Epithelial cell of esophagus (primary cell): ENCODE measurements at regions not wholly inside any gene's neighbourhood (a gene's known extent, or its start where the extent isn't known, plus 50 kb on each side); places are given as distances from the start of the nearest gene placed in this dataset.

ENCODE experiments used
- DNase-seq: peaks from one replicate; pipeline ENCODE4 v3.0.0; 2010; ENCODE audit warnings: low read depth
- H3K4me3 ChIP-seq: 2 replicates; pipeline ENCODE4 v1.5.1; 2011; ENCODE audit warnings: mild to moderate bottlenecking, low read length, control low read depth
- TF ChIP-seq, protein P1 (sequence below): IDR thresholded peaks from 2 replicates; pipeline ENCODE4 v1.5.1; 2011; ENCODE audit warnings: low read depth, mild to moderate bottlenecking, low read length, control low read depth, inconsistent platforms; ENCODE audit not compliant: insufficient read depth; ENCODE audit errors: missing control alignments

DNA sequence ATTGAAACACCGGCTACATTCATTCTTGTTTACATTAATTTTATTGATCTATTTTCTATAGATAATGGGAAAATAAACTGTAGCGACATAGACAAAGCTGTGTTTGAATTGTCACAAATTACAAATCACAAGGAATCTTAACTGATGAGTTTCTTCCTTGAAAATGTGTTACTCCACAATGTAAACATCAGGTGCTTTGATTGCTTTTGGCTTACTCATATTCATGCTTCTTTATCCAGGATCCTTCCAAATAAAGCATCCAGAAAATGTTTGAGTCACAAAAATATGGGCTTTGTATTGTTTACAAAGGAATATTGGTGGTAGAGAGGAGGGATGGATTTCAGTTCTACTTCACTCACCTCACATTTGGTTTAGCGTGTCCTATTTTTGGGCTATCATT lies 64.0 kb downstream of the BMP2 start:
- no peak overlapping the region for H3K4me3 ChIP-seq
- peak; percentile 55 for DNase-seq
- TF ChIP-seq, protein P1, sequence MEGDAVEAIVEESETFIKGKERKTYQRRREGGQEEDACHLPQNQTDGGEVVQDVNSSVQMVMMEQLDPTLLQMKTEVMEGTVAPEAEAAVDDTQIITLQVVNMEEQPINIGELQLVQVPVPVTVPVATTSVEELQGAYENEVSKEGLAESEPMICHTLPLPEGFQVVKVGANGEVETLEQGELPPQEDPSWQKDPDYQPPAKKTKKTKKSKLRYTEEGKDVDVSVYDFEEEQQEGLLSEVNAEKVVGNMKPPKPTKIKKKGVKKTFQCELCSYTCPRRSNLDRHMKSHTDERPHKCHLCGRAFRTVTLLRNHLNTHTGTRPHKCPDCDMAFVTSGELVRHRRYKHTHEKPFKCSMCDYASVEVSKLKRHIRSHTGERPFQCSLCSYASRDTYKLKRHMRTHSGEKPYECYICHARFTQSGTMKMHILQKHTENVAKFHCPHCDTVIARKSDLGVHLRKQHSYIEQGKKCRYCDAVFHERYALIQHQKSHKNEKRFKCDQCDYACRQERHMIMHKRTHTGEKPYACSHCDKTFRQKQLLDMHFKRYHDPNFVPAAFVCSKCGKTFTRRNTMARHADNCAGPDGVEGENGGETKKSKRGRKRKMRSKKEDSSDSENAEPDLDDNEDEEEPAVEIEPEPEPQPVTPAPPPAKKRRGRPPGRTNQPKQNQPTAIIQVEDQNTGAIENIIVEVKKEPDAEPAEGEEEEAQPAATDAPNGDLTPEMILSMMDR: no peak

- H3K4me3 ChIP-seq: no peak overlapping the region
- DNase-seq: no peak
- TF ChIP-seq, protein P1: no peak
Measured at GRCh38 chr20:6832811-6833210, 65.3 kb downstream of the BMP2 start.

- H3K4me3 ChIP-seq: no peak overlapping the region
- TF ChIP-seq, protein P1: no peak
- no peak for DNase-seq
Measured at GRCh38 chr20:6835609-6836008, 68.1 kb downstream of the BMP2 start.

- DNase-seq: no peak
- TF ChIP-seq, protein P1: no peak
- H3K4me3 ChIP-seq: no peak overlapping the region
Measured at GRCh38 chr20:6836821-6837374, 69.4 kb downstream of the BMP2 start.

DNA sequence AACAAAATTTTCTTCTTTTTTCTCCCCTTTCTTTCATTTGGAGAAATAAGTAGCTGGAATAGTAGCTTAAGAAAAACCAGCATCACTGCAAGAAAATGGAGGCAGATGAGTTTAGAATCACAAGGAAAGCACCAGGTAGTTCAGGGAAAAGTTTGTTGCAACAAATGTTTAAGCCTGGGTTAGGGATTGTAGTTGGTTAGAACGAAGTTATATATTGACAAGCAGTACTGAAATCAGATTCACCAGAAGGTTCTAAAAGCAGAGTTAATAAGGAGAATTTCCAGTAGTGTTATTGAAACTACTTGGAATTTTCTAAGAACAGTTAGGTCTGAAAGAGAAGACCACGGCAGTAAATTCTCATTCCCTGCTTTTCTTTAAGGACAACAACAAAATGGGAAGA lies 70.2 kb downstream of the BMP2 start:
- TF ChIP-seq, protein P1: no peak
- DNase-seq: no peak
- no peak overlapping the region for H3K4me3 ChIP-seq

GRCh38 chr20:6838181-6838826 lies 70.8 kb downstream of the BMP2 start:
- peak; percentile 67 for DNase-seq
- TF ChIP-seq, protein P1: no peak
- no peak overlapping the region for H3K4me3 ChIP-seq

DNA sequence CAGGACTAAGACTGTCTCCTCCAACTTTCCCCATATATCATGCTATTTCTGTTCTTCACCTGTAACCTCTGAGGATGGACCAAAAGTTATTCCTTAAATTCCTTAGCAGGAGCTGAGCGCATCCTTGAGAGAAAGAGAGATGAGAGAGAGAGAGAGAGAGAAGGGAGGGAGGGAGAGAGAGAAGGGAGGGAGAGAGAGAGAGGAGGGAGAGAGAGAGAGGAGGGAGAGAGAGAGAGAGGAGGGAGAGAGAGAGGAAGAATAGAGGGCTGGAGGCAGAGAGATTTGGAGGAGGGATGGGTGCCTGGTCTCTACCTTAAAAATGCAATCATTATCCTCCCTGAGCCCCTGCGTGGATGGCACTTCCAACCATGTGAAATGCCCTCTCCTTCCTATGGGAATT lies 73.6 kb downstream of the BMP2 start:
- no peak overlapping the region for H3K4me3 ChIP-seq
- TF ChIP-seq, protein P1: no peak
- DNase-seq: no peak
